GM12874 (cell line): ENCODE measurements at regions not wholly inside any gene's neighbourhood (a gene's known extent, or its start where the extent isn't known, plus 50 kb on each side); places are given as distances from the start of the nearest gene placed in this dataset.

Experiments
- TF ChIP-seq, protein P1 (sequence below): IDR thresholded peaks from 2 replicates; pipeline ENCODE4 v1.5.1; 2011; ENCODE audit warnings: low read depth, mild to moderate bottlenecking, control low read depth, low read length, moderate library complexity; ENCODE audit not compliant: insufficient read depth

DNA sequence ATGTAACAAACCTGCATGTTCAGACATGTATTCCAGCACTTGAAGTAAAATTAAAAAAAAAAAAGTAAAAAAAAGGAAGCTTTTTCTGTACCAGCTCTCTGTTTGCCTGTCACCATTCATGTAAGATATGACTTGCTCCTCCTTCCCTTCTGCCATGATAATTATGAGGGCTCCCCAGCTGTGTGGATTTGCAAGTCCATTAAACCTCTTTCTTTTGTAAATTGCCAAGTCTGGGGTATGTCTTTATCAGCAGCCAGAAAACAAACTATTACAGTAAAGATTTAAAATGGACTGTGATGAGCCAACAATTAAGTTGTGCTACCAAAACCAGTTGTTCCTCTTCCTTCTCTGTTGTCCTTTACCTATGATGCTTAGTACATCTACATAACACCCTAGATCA, 619.6 kb downstream of the ARL4A start:
- TF ChIP-seq, protein P1, sequence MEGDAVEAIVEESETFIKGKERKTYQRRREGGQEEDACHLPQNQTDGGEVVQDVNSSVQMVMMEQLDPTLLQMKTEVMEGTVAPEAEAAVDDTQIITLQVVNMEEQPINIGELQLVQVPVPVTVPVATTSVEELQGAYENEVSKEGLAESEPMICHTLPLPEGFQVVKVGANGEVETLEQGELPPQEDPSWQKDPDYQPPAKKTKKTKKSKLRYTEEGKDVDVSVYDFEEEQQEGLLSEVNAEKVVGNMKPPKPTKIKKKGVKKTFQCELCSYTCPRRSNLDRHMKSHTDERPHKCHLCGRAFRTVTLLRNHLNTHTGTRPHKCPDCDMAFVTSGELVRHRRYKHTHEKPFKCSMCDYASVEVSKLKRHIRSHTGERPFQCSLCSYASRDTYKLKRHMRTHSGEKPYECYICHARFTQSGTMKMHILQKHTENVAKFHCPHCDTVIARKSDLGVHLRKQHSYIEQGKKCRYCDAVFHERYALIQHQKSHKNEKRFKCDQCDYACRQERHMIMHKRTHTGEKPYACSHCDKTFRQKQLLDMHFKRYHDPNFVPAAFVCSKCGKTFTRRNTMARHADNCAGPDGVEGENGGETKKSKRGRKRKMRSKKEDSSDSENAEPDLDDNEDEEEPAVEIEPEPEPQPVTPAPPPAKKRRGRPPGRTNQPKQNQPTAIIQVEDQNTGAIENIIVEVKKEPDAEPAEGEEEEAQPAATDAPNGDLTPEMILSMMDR = no peak

DNA sequence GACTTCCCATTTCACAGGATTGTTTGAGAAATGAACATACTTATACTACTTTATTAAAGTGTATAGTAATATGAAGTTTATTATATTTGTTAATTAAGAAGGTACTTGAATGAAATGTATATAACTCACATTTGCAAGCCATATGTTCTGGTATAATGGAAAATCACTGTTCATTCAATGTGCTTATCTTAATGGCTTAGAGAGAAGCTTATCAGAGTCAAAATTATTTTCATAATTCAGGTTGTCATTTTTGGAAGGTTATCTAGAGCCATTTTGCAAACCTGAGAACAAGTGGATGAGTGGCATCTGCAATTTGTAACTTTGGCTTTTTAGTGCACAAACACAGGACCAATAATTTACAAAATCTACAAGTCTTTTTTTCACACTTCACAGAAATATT, 621.0 kb downstream of the ARL4A start:
- TF ChIP-seq, protein P1 = no peak

GRCh38 chr7:13309535-13309934, 622.1 kb downstream of the ARL4A start:
- TF ChIP-seq, protein P1 = no peak

DNA sequence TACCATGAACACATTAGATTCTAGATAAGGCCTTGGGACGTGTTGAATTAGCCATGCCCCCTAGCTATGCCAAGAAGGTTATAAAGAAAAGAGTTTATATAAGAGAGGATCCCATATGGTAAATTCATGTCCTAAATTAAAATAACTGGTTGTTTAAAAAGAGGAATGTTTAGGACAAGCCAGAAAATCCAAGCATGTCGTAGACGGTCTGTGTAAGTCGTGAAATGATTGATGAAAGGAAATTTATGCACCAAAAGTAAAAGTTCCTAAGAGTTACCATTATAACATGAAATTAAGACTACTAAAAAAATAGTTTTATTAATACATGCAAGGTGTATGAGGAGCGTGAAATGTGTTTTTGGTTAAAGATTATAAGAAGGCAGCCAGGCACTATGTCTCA, 624.9 kb downstream of the ARL4A start:
- TF ChIP-seq, protein P1 = no peak

DNA sequence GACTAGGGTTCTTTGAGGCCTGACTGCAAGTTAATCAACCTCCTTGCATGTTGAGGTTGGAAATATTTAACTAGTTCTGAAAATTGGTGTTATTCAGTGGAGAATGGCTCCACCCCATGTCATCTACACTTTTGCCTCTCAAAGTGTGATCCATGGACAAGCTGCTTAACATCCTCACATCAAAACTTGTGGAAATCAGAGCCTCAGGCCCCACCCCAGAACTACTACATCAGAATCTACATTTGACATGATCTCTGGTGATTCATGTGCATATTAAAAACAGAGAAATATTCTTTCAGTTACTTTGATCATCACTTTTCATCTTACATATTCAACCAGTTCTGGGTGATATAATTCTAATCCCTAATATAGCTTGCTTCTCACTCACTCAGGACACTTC, 632.9 kb downstream of the ARL4A start:
- TF ChIP-seq, protein P1 = no peak

GRCh38 chr7:13321316-13321715, 633.9 kb downstream of the ARL4A start:
- TF ChIP-seq, protein P1 = no peak

- TF ChIP-seq, protein P1 = no peak
Measured at GRCh38 chr7:13322126-13322525, 634.7 kb downstream of the ARL4A start.

DNA sequence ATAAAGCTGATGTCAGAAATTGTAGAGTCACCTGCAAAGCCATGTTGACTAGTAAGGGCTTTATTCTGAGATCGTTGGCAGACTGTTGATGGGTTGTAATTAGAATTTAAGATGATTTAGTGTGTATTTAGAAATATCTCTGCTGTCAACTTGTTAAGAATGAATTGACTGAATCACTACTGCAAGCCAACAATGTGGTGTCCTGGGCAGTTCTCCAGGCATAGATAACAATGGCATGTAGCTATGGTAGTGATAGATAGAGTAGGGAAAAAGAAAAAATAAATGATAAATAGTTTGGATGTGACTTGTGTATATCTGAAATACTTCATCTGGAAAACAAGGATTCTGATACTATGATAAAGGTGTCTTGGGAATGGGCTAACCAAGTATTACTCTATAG, 640.2 kb downstream of the ARL4A start:
- TF ChIP-seq, protein P1 = no peak
